SK-N-MC (cell line): ENCODE measurements at regions not wholly inside any gene's neighbourhood (a gene's known extent, or its start where the extent isn't known, plus 50 kb on each side); places are given as distances from the start of the nearest gene placed in this dataset.

Source experiments
- EZH2 ChIP-seq: fragments of 200-600 bp; sonication (generic); IDR thresholded peaks from one replicate; pipeline ENCODE4 v1.6.1; 2017; ENCODE audit warnings: antibody characterized with exemption
- POLR2AphosphoS5 ChIP-seq: IDR thresholded peaks from 2 replicates; pipeline ENCODE4 v1.6.1; 2012; ENCODE audit warnings: mild to moderate bottlenecking, low read depth, low read length, borderline replicate concordance

DNA sequence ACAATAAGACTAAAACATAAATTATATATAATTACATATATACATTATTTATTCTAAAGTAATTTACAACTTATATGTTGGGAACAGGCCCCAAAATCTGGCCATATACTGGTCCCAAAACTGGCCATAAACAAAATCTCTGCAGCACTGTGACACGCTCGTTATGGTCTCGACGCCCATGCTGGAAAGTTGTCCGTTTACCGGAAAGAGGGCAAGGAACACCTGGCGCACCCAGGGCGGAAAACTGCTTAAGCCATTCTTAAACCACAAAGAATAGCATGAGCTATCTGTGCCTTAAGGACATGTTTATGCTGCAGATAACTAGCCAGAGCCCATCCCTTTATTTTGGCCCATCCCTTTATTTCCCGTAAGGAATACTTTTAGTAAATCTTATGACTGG lies 164.9 kb downstream of the CENPW start:
- no peak for TF ChIP-seq EZH2
- no peak for TF ChIP-seq POLR2AphosphoS5
